ENCODE measurements at regions not wholly inside any gene's neighbourhood (a gene's known extent, or its start where the extent isn't known, plus 50 kb on each side); places are given as distances from the start of the nearest gene placed in this dataset.

- DNase-seq (ENCODE audit: low read depth, low spot score), result no peak
- in situ Hi-C loops (cut with HindIII; ENCODE audit: low pct_unique_long_range_greater_than_20kb, low sequenced_read_pairs), result no loop called here
These were observed 67.5 kb upstream of the MBOAT2 start for GRCh38 chr2:9071032-9071431.

GRCh38 chr2:9069543-9069942 lies 66.1 kb upstream of the MBOAT2 start:
- DNase-seq (ENCODE audit: low read depth, low spot score), result no peak
- in situ Hi-C loops (cut with HindIII; ENCODE audit: low pct_unique_long_range_greater_than_20kb, low sequenced_read_pairs), result no loop called here

GRCh38 chr2:9065901-9066300 lies 62.4 kb upstream of the MBOAT2 start:
- no peak for DNase-seq (ENCODE audit: low read depth, low spot score)
- in situ Hi-C loops (cut with HindIII; ENCODE audit: low pct_unique_long_range_greater_than_20kb, low sequenced_read_pairs), result no loop called here

- in situ Hi-C loops (cut with HindIII; ENCODE audit: low pct_unique_long_range_greater_than_20kb, low sequenced_read_pairs), result no loop called here
- DNase-seq (ENCODE audit: low read depth, low spot score), result no peak
These were observed 59.6 kb upstream of the MBOAT2 start for GRCh38 chr2:9063023-9063606.

- in situ Hi-C loops (cut with HindIII; ENCODE audit: low pct_unique_long_range_greater_than_20kb, low sequenced_read_pairs), result no loop called here
These were observed 57.3 kb upstream of the MBOAT2 start for GRCh38 chr2:9060819-9061218.

GRCh38 chr2:9057939-9058761 lies 54.7 kb upstream of the MBOAT2 start:
- in situ Hi-C loops (cut with HindIII; ENCODE audit: low pct_unique_long_range_greater_than_20kb, low sequenced_read_pairs), result no loop called here
- no peak for DNase-seq (ENCODE audit: low read depth, low spot score)

More at GRCh38 chr2:9060819-9061218, 57.3 kb upstream of the MBOAT2 start:
- peak; percentile 68 for DNase-seq (ENCODE audit: low read depth, low spot score)

- in situ Hi-C loops (cut with HindIII; ENCODE audit: low pct_unique_long_range_greater_than_20kb, low sequenced_read_pairs), result no loop called here
- no peak for DNase-seq (ENCODE audit: low read depth, low spot score)
These were observed 52.0 kb upstream of the MBOAT2 start for GRCh38 chr2:9055471-9055870.

- in situ Hi-C loops (cut with HindIII; ENCODE audit: low pct_unique_long_range_greater_than_20kb, low sequenced_read_pairs), result no loop called here
- DNase-seq (ENCODE audit: low read depth, low spot score), result no peak
These were observed 50.0 kb upstream of the MBOAT2 start for GRCh38 chr2:9053534-9053931.
